GM12878 (cell line): ENCODE measurements at regions not wholly inside any gene's neighbourhood (a gene's known extent, or its start where the extent isn't known, plus 50 kb on each side); places are given as distances from the start of the nearest gene placed in this dataset.

Experiments
- ATAC-seq: fragments of 200-7000 bp; cut with Tn5 transposase; 3 replicates; pipeline ENCODE4 v1.9.1; 2020; ENCODE audit warnings: mild to moderate bottlenecking, moderate library complexity
- BruUV-seq: library from RNA; stranded (reverse); fragments of 400-500 nt; replicated peaks from 2 replicates; lab custom pipeline; 2021; lab: Mats Ljungman, UMichigan
- CTCF ChIA-PET: fragments of 300-600 bp; sonication (Branson Sonifier 250); formaldehyde crosslinking; extraction: SDS; loops from one replicate; lab custom pipeline; 2021; ENCODE audit warnings: inconsistent platforms; lab: Yijun Ruan, JAX
- POLR2A ChIA-PET: fragments of 350-600 bp; formaldehyde crosslinking; extraction: SDS; loops from one replicate; lab custom pipeline; 2021; ENCODE audit warnings: inconsistent platforms; lab: Charles Lee
- RAD21 ChIA-PET: fragments of 300-600 bp; sonication (Branson Sonifier 250); formaldehyde crosslinking; loops from one replicate; lab custom pipeline; 2023; ENCODE audit warnings: antibody characterized with exemption; ENCODE audit not compliant: unreplicated experiment; lab: Charles Lee
- SMC1A ChIA-PET: fragments of 300-600 bp; sonication (Branson Sonifier 250); formaldehyde crosslinking; loops from one replicate; lab custom pipeline; 2023; ENCODE audit not compliant: unreplicated experiment, uncharacterized antibody; lab: Charles Lee
- DNase-seq: peaks from one replicate; pipeline ENCODE4 v3.0.0-alpha.2; 2011; ENCODE audit warnings: low read depth, low spot score
- FAIRE-seq: peaks from 3 replicates; lab custom pipeline; 2011; peaks lifted over from hg19 to GRCh38; lab: Jason Lieb, UNC
- H2AFZ ChIP-seq: 2 replicates; pipeline ENCODE4 v1.6.0; 2011; ENCODE audit warnings: low read depth, low read length, control low read depth; ENCODE audit not compliant: control insufficient read depth
- H3K27ac ChIP-seq: 2 replicates; pipeline ENCODE4 v1.5.1; 2011; ENCODE audit warnings: control low read depth; ENCODE audit not compliant: control insufficient read depth, insufficient read depth
- H3K27me3 ChIP-seq, 2 experiments: replicated peaks in 1 of 2; 2 replicates each; pipeline versions ENCODE4 v1.6.0 to v1.6.1; 2011; ENCODE audit warnings: low read length in 1 of 2; ENCODE audit not compliant: control insufficient read depth in 2 of 2, insufficient read depth in 2 of 2
- H3K36me3 ChIP-seq, 2 experiments: 2 replicates each; pipeline ENCODE4 v1.5.1; 2011; ENCODE audit warnings: low read length in 1 of 2; ENCODE audit not compliant: control insufficient read depth in 2 of 2, insufficient read depth in 2 of 2
- H3K4me1 ChIP-seq: 2 replicates; pipeline ENCODE4 v1.6.1; 2011; ENCODE audit warnings: mild to moderate bottlenecking, low read length, moderate library complexity, mixed read lengths; ENCODE audit not compliant: control insufficient read depth, insufficient read depth
- H3K4me2 ChIP-seq: 2 replicates; pipeline ENCODE4 v1.6.0; 2011; ENCODE audit warnings: control low read depth; ENCODE audit not compliant: control insufficient read depth, insufficient read depth
- H3K4me3 ChIP-seq: fragments of 200-600 bp; sonication (generic); 2 replicates; pipeline ENCODE4 v1.5.1; 2016
- H3K79me2 ChIP-seq: 2 replicates; pipeline ENCODE4 v1.6.0; 2011; ENCODE audit warnings: low read length; ENCODE audit not compliant: control insufficient read depth, insufficient read depth
- H3K9ac ChIP-seq: 2 replicates; pipeline ENCODE4 v1.8.0; 2011; ENCODE audit warnings: low read length, control low read depth, mixed read lengths; ENCODE audit not compliant: control insufficient read depth, insufficient read depth
- H3K9me3 ChIP-seq: replicated peaks from 3 replicates; pipeline ENCODE4 v1.5.1; 2011; ENCODE audit warnings: mild to moderate bottlenecking, low read length; ENCODE audit not compliant: control insufficient read depth, insufficient read depth
- H4K20me1 ChIP-seq: 2 replicates; pipeline ENCODE4 v1.6.0; 2011; ENCODE audit not compliant: control insufficient read depth, insufficient read depth
- CREB1 ChIP-seq: IDR thresholded peaks from 2 replicates; pipeline ENCODE4 v1.6.1; 2012; ENCODE audit warnings: low read depth, mild to moderate bottlenecking, inconsistent platforms
- E2F4 ChIP-seq: IDR thresholded peaks from 2 replicates; pipeline ENCODE4 v1.6.1; 2012; ENCODE audit warnings: low read depth, low read length, improper control_type of control experiment
- EGR1 ChIP-seq, 2 experiments: IDR thresholded peaks; 1 replicate in 1 of 2; 2 replicates in 1 of 2; pipeline ENCODE4 v1.6.1; 2011 to 2012; ENCODE audit warnings: low read depth in 2 of 2, low read length in 2 of 2, borderline replicate concordance in 1 of 2, mild to moderate bottlenecking in 1 of 2, moderate library complexity in 1 of 2
- FOXK2 ChIP-seq: fragments of 450-650 bp; IDR thresholded peaks from 2 replicates; pipeline ENCODE4 v1.6.1; 2017; ENCODE audit warnings: mild to moderate bottlenecking, moderate library complexity
- IKZF2 ChIP-seq, 2 experiments: fragments of 450-650 bp; IDR thresholded peaks; 2 replicates each; pipeline ENCODE4 v1.6.1; 2017; ENCODE audit warnings: mild to moderate bottlenecking in 2 of 2, moderate library complexity in 2 of 2
- IRF5 ChIP-seq: fragments of 450-650 bp; IDR thresholded peaks from 2 replicates; pipeline ENCODE4 v1.6.1; 2017; ENCODE audit warnings: borderline replicate concordance
- LARP7 ChIP-seq: fragments of 450-650 bp; IDR thresholded peaks from 2 replicates; pipeline ENCODE4 v1.6.1; 2017; ENCODE audit warnings: mild to moderate bottlenecking
- MEF2A ChIP-seq: IDR thresholded peaks from 2 replicates; pipeline ENCODE4 v1.6.1; 2011; ENCODE audit warnings: low read depth, mild to moderate bottlenecking, low read length, moderate library complexity; ENCODE audit not compliant: insufficient read depth
- PBX3 ChIP-seq: IDR thresholded peaks from 2 replicates; pipeline ENCODE4 v1.6.1; 2011; ENCODE audit warnings: mild to moderate bottlenecking, low read depth, low read length, moderate library complexity; ENCODE audit not compliant: insufficient replicate concordance
- RAD21 ChIP-seq: IDR thresholded peaks from 2 replicates; pipeline ENCODE4 v1.6.1; 2011; ENCODE audit warnings: mild to moderate bottlenecking, low read depth, low read length, moderate library complexity; ENCODE audit not compliant: insufficient read depth
- SMAD5 ChIP-seq: IDR thresholded peaks from 2 replicates; pipeline ENCODE4 v1.6.1; 2016; ENCODE audit warnings: antibody characterized with exemption, low read depth
- SMC3 ChIP-seq: IDR thresholded peaks from 2 replicates; pipeline ENCODE4 v1.6.1; 2011; ENCODE audit warnings: low read length, improper control_type of control experiment, borderline replicate concordance
- SREBF1 ChIP-seq: IDR thresholded peaks from 2 replicates; pipeline ENCODE4 v1.6.1; 2012; ENCODE audit warnings: mild to moderate bottlenecking, low read length
- TCF3 ChIP-seq: IDR thresholded peaks from 2 replicates; pipeline ENCODE4 v1.6.1; 2012; ENCODE audit warnings: low read depth, mild to moderate bottlenecking, low read length, borderline replicate concordance; ENCODE audit not compliant: insufficient read depth
- ZNF207 ChIP-seq: fragments of 450-650 bp; IDR thresholded peaks from 2 replicates; pipeline ENCODE4 v1.6.1; 2014; ENCODE audit warnings: antibody characterized with exemption, mild to moderate bottlenecking, borderline replicate concordance
- WGBS: methylation state at CpG from one replicate; pipeline ENCODE4 v1.1.6; 2016; ENCODE audit warnings: low lambda C conversion rate; ENCODE audit not compliant: insufficient replicate concordance, insufficient coverage; ENCODE audit errors: missing lambda C conversion rate; 5-methylcytosine and 5-hydroxymethylcytosine counted together
- in situ Hi-C: fragments of 300-500 bp; cut with MboI; formaldehyde crosslinking; loops from 9 replicates; pipeline ENCODE4 v1.14.3; 2018; ENCODE audit warnings: mixed read lengths
- intact Hi-C: fragments of 100-400 bp; cut with micrococcal nuclease; formaldehyde crosslinking; loops from one replicate; pipeline ENCODE4 v1.14.2; 2022; ENCODE audit not compliant: unreplicated experiment

- FAIRE-seq (no peak), DNase-seq (no peak), ATAC-seq (no peak)
- H3K9ac ChIP-seq: no peak overlapping the region
- SMC1A ChIA-PET: no interaction called here
- H3K4me1 ChIP-seq: no peaks in the 10 kb centered on the region
- H3K27ac ChIP-seq: no peak overlapping the region
- BruUV-seq: no TSS peak
- no peaks in the 10 kb centered on the region; the same call in 2 of the 3 replicates for H3K9me3 ChIP-seq
- no peaks in the 10 kb centered on the region for H3K27me3 ChIP-seq
- H4K20me1 ChIP-seq: no peaks in the 10 kb centered on the region
- CTCF ChIA-PET: no interaction called here
- H3K79me2 ChIP-seq: no peaks in the 10 kb centered on the region
- WGBS: 4% methylated on average over 4 of the region's 4 CpGs
- TF ChIP-seq IRF5: no peak
- TF ChIP-seq TCF3: no peak
- TF ChIP-seq RAD21: 0 out of 2 replicates have a peak, but pooled peaks have one; percentile 8
- TF ChIP-seq MEF2A: no peak
- H2AFZ ChIP-seq: no peak overlapping the region
- no peak overlapping the region for H3K4me2 ChIP-seq
- RAD21 ChIA-PET: no interaction called here
- no peaks in the 10 kb centered on the region for H3K36me3 ChIP-seq
- intact Hi-C loops: no loop called here
- POLR2A ChIA-PET: no interaction called here
- in situ Hi-C loops: no loop called here
- no peak overlapping the region for H3K4me3 ChIP-seq
These were observed 362.2 kb upstream of the SFSWAP start for GRCh38 chr12:131348646-131349045.

- Histone ChIP-seq H3K79me2 (no peaks in the 10 kb centered on the region), H3K27ac (no peak overlapping the region), H3K9me3 (no peaks in the 10 kb centered on the region; the same call in 2 of the 3 replicates), H3K9ac (no peak overlapping the region), H2AFZ (no peak overlapping the region), H3K36me3 (no peaks in the 10 kb centered on the region), H3K4me3 (no peak overlapping the region), H3K27me3 (no peaks in the 10 kb centered on the region), H3K4me2 (no peak overlapping the region), H4K20me1 (no peaks in the 10 kb centered on the region), H3K4me1 (no peaks in the 10 kb centered on the region)
- BruUV-seq: no TSS peak
- ATAC-seq (no peak), DNase-seq (no peak), FAIRE-seq (no peak)
- POLR2A ChIA-PET: no interaction called here
- intact Hi-C loops: no loop called here
- RAD21 ChIA-PET: no interaction called here
- in situ Hi-C loops: no loop called here
- CTCF ChIA-PET: no interaction called here
- 60% methylated on average over 20 of the region's 20 CpGs for WGBS
- SMC1A ChIA-PET: no interaction called here
- TF ChIP-seq FOXK2 (no peak), SMC3 (no peak), IKZF2 (IDR thresholded peaks at IDR 0.05) (no peak), ZNF207 (no peak), CREB1 (no peak), E2F4 (no peak), SREBF1 (no peak), LARP7 (no peak), EGR1 (IDR thresholded peaks at IDR 0.05; ENCODE audit: borderline replicate concordance in 1 of 2, low read depth in 2 of 2, low read length in 2 of 2) (no peak), PBX3 (no peak), SMAD5 (no peak)
These were observed 361.3 kb upstream of the SFSWAP start for GRCh38 chr12:131349397-131350127.
